ENCODE measurements at regions not wholly inside any gene's neighbourhood (a gene's known extent, or its start where the extent isn't known, plus 50 kb on each side); places are given as distances from the start of the nearest gene placed in this dataset.
"Not testable (repeated sequence)": the region's sequence is repeated elsewhere in the genome, so short reads cannot be mapped to it uniquely, and the experiment has no call there.

DNA sequence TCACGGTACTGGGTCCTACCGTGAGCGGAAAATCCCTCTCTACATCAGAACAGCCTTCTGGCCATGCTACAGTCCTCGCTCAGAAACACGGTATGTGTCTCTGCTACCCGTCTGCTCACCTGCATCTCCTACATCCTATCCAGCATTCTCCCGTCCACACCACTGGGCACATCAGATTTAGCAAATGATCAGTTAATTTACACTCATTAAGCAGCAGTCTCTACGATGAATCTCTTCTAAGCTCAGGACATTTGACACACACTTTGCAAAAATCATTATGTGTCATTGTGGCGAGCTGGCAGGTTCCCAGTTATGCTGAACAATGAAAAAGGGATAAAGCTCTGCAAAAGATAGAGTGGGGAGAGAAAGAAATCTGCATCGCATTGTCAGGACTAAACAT is 105.2 kb downstream of the ATP6V0E2 start:
- TF ChIP-seq ATF3 (IDR thresholded peaks at IDR 0.05); SP1 (IDR thresholded peaks at IDR 0.05); JUND (IDR thresholded peaks at IDR 0.05); RXRA (IDR thresholded peaks at IDR 0.05); EGR1 (IDR thresholded peaks at IDR 0.05; ENCODE audit: low read depth in 2 of 2); YY1 (IDR thresholded peaks at IDR 0.05); TAF1 (conservative IDR thresholded peaks at IDR 0.05); HNF4A (conservative IDR thresholded peaks at IDR 0.05): not testable (repeated sequence)
- TF ChIP-seq, protein P1, sequence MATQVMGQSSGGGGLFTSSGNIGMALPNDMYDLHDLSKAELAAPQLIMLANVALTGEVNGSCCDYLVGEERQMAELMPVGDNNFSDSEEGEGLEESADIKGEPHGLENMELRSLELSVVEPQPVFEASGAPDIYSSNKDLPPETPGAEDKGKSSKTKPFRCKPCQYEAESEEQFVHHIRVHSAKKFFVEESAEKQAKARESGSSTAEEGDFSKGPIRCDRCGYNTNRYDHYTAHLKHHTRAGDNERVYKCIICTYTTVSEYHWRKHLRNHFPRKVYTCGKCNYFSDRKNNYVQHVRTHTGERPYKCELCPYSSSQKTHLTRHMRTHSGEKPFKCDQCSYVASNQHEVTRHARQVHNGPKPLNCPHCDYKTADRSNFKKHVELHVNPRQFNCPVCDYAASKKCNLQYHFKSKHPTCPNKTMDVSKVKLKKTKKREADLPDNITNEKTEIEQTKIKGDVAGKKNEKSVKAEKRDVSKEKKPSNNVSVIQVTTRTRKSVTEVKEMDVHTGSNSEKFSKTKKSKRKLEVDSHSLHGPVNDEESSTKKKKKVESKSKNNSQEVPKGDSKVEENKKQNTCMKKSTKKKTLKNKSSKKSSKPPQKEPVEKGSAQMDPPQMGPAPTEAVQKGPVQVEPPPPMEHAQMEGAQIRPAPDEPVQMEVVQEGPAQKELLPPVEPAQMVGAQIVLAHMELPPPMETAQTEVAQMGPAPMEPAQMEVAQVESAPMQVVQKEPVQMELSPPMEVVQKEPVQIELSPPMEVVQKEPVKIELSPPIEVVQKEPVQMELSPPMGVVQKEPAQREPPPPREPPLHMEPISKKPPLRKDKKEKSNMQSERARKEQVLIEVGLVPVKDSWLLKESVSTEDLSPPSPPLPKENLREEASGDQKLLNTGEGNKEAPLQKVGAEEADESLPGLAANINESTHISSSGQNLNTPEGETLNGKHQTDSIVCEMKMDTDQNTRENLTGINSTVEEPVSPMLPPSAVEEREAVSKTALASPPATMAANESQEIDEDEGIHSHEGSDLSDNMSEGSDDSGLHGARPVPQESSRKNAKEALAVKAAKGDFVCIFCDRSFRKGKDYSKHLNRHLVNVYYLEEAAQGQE (IDR thresholded peaks at IDR 0.05), result not testable (repeated sequence)
- TF ChIP-seq, protein P2, sequence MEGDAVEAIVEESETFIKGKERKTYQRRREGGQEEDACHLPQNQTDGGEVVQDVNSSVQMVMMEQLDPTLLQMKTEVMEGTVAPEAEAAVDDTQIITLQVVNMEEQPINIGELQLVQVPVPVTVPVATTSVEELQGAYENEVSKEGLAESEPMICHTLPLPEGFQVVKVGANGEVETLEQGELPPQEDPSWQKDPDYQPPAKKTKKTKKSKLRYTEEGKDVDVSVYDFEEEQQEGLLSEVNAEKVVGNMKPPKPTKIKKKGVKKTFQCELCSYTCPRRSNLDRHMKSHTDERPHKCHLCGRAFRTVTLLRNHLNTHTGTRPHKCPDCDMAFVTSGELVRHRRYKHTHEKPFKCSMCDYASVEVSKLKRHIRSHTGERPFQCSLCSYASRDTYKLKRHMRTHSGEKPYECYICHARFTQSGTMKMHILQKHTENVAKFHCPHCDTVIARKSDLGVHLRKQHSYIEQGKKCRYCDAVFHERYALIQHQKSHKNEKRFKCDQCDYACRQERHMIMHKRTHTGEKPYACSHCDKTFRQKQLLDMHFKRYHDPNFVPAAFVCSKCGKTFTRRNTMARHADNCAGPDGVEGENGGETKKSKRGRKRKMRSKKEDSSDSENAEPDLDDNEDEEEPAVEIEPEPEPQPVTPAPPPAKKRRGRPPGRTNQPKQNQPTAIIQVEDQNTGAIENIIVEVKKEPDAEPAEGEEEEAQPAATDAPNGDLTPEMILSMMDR (IDR thresholded peaks at IDR 0.05; ENCODE audit: low read depth, low read length, missing input control), result not testable (repeated sequence)
- TF ChIP-seq, protein P3, sequence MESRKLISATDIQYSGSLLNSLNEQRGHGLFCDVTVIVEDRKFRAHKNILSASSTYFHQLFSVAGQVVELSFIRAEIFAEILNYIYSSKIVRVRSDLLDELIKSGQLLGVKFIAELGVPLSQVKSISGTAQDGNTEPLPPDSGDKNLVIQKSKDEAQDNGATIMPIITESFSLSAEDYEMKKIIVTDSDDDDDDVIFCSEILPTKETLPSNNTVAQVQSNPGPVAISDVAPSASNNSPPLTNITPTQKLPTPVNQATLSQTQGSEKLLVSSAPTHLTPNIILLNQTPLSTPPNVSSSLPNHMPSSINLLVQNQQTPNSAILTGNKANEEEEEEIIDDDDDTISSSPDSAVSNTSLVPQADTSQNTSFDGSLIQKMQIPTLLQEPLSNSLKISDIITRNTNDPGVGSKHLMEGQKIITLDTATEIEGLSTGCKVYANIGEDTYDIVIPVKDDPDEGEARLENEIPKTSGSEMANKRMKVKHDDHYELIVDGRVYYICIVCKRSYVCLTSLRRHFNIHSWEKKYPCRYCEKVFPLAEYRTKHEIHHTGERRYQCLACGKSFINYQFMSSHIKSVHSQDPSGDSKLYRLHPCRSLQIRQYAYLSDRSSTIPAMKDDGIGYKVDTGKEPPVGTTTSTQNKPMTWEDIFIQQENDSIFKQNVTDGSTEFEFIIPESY (IDR thresholded peaks at IDR 0.05), result not testable (repeated sequence)
- TF ChIP-seq, protein P4, sequence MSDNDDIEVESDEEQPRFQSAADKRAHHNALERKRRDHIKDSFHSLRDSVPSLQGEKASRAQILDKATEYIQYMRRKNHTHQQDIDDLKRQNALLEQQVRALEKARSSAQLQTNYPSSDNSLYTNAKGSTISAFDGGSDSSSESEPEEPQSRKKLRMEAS (IDR thresholded peaks at IDR 0.05), result not testable (repeated sequence)

Measured in liver (tissue), 3 donors.